ENCODE measurements at regions not wholly inside any gene's neighbourhood (a gene's known extent, or its start where the extent isn't known, plus 50 kb on each side); places are given as distances from the start of the nearest gene placed in this dataset.

GRCh38 chr6:153618371-153619322 is 420.4 kb upstream of the OPRM1 start:
- TF ChIP-seq CTCF (IDR thresholded peaks at IDR 0.05; ENCODE audit: low read depth, low read length, missing control alignments), result no peak
- H3K4me3 ChIP-seq (ENCODE audit: low read depth, low read length), result no peak overlapping the region

GRCh38 chr6:153616506-153616905 is 422.5 kb upstream of the OPRM1 start:
- no peak for TF ChIP-seq CTCF (IDR thresholded peaks at IDR 0.05; ENCODE audit: low read depth, low read length, missing control alignments)
- H3K4me3 ChIP-seq (ENCODE audit: low read depth, low read length), result no peak overlapping the region
- no peak for DNase-seq (ENCODE audit: low read depth)

More at GRCh38 chr6:153618371-153619322, 420.4 kb upstream of the OPRM1 start:
- DNase-seq (ENCODE audit: low read depth), result no peak

- no peak overlapping the region for H3K4me3 ChIP-seq (ENCODE audit: low read depth, low read length)
- DNase-seq (ENCODE audit: low read depth), result no peak
- TF ChIP-seq CTCF (IDR thresholded peaks at IDR 0.05; ENCODE audit: low read depth, low read length, missing control alignments), result no peak
These were observed 425.2 kb upstream of the OPRM1 start for GRCh38 chr6:153613719-153614455.

GRCh38 chr6:153602401-153602800 is 436.6 kb upstream of the OPRM1 start:
- no peak overlapping the region for H3K4me3 ChIP-seq (ENCODE audit: low read depth, low read length)
- no peak for DNase-seq (ENCODE audit: low read depth)
- TF ChIP-seq CTCF (IDR thresholded peaks at IDR 0.05; ENCODE audit: low read depth, low read length, missing control alignments), result no peak

GRCh38 chr6:153599901-153600300 is 439.1 kb upstream of the OPRM1 start:
- DNase-seq (ENCODE audit: low read depth), result no peak
- H3K4me3 ChIP-seq (ENCODE audit: low read depth, low read length), result no peak overlapping the region
- TF ChIP-seq CTCF (IDR thresholded peaks at IDR 0.05; ENCODE audit: low read depth, low read length, missing control alignments), result no peak

- no peak for TF ChIP-seq CTCF (IDR thresholded peaks at IDR 0.05; ENCODE audit: low read depth, low read length, missing control alignments)
- no peak overlapping the region for H3K4me3 ChIP-seq (ENCODE audit: low read depth, low read length)
- DNase-seq (ENCODE audit: low read depth), result no peak
These were observed 443.1 kb upstream of the OPRM1 start for GRCh38 chr6:153595903-153596302.

Measured in GM12864 (cell line).